ENCODE measurements at regions not wholly inside any gene's neighbourhood (a gene's known extent, or its start where the extent isn't known, plus 50 kb on each side); places are given as distances from the start of the nearest gene placed in this dataset.
A peak's percentile ranks its signal among the peaks of the same experiment; 100 is the strongest.

- no peak overlapping the region for H3K4me3 ChIP-seq (ENCODE audit: low read length in 2 of 2)
- H3K36me3 ChIP-seq (ENCODE audit: control insufficient read depth in 2 of 2, insufficient read depth in 2 of 2, low read length in 2 of 2), result no peaks in the 10 kb centered on the region
- no peaks in the 10 kb centered on the region for H3K4me1 ChIP-seq (ENCODE audit: control insufficient read depth in 2 of 2, insufficient read depth in 2 of 2, low read length in 2 of 2)
- no peak overlapping the region for H3K9ac ChIP-seq (ENCODE audit: low read depth in 1 of 2, low read length in 2 of 2)
- no peaks in the 10 kb centered on the region for H3K9me3 ChIP-seq (ENCODE audit: control insufficient read depth in 2 of 2, low read length in 2 of 2)
- no peak overlapping the region for H3K27ac ChIP-seq (ENCODE audit: low read depth in 2 of 2, low read length in 2 of 2)
- H3K27me3 ChIP-seq (ENCODE audit: control insufficient read depth in 2 of 2, insufficient read depth in 2 of 2, low read length in 2 of 2), result no peaks in the 10 kb centered on the region
Observed at GRCh38 chr18:27602092-27602491, 417.0 kb upstream of the CHST9 start.

- no peak overlapping the region for H3K9ac ChIP-seq (ENCODE audit: low read depth in 1 of 2, low read length in 2 of 2)
- H3K36me3 ChIP-seq (ENCODE audit: control insufficient read depth in 2 of 2, insufficient read depth in 2 of 2, low read length in 2 of 2), result no peaks in the 10 kb centered on the region
- H3K9me3 ChIP-seq (ENCODE audit: control insufficient read depth in 2 of 2, low read length in 2 of 2), result no peaks in the 10 kb centered on the region
- no peak overlapping the region for H3K4me3 ChIP-seq (ENCODE audit: low read length in 2 of 2)
- no peaks in the 10 kb centered on the region for H3K27me3 ChIP-seq (ENCODE audit: control insufficient read depth in 2 of 2, insufficient read depth in 2 of 2, low read length in 2 of 2)
- H3K27ac ChIP-seq (ENCODE audit: low read depth in 2 of 2, low read length in 2 of 2), result no peak overlapping the region
- H3K4me1 ChIP-seq (ENCODE audit: control insufficient read depth in 2 of 2, insufficient read depth in 2 of 2, low read length in 2 of 2), result no peaks in the 10 kb centered on the region
Observed at GRCh38 chr18:27600245-27600644, 415.1 kb upstream of the CHST9 start.

- no peaks in the 10 kb centered on the region for H3K9me3 ChIP-seq (ENCODE audit: control insufficient read depth in 2 of 2, low read length in 2 of 2)
- no peaks in the 10 kb centered on the region for H3K27me3 ChIP-seq (ENCODE audit: control insufficient read depth in 2 of 2, insufficient read depth in 2 of 2, low read length in 2 of 2)
- no peak overlapping the region for H3K27ac ChIP-seq (ENCODE audit: low read depth in 2 of 2, low read length in 2 of 2)
- H3K9ac ChIP-seq (ENCODE audit: low read depth in 1 of 2, low read length in 2 of 2), result no peak overlapping the region
- no peaks in the 10 kb centered on the region for H3K4me1 ChIP-seq (ENCODE audit: control insufficient read depth in 2 of 2, insufficient read depth in 2 of 2, low read length in 2 of 2)
- H3K4me3 ChIP-seq (ENCODE audit: low read length in 2 of 2), result no peak overlapping the region
- no peaks in the 10 kb centered on the region for H3K36me3 ChIP-seq (ENCODE audit: control insufficient read depth in 2 of 2, insufficient read depth in 2 of 2, low read length in 2 of 2)
Observed at GRCh38 chr18:27599202-27599829, 414.2 kb upstream of the CHST9 start.

- Histone ChIP-seq H3K27me3 (ENCODE audit: control insufficient read depth in 2 of 2, insufficient read depth in 2 of 2, low read length in 2 of 2) (no peaks in the 10 kb centered on the region), H3K4me1 (ENCODE audit: control insufficient read depth in 2 of 2, insufficient read depth in 2 of 2, low read length in 2 of 2) (no peaks in the 10 kb centered on the region), H3K9ac (ENCODE audit: low read depth in 1 of 2, low read length in 2 of 2) (no peak overlapping the region), H3K27ac (ENCODE audit: low read depth in 2 of 2, low read length in 2 of 2) (no peak overlapping the region), H3K4me3 (ENCODE audit: low read length in 2 of 2) (no peak overlapping the region), H3K9me3 (ENCODE audit: control insufficient read depth in 2 of 2, low read length in 2 of 2) (no peaks in the 10 kb centered on the region), H3K36me3 (ENCODE audit: control insufficient read depth in 2 of 2, insufficient read depth in 2 of 2, low read length in 2 of 2) (no peaks in the 10 kb centered on the region)
Observed at GRCh38 chr18:27595113-27595838, 410.2 kb upstream of the CHST9 start.

- Histone ChIP-seq H3K9me3 (ENCODE audit: control insufficient read depth in 2 of 2, low read length in 2 of 2) (peaks cover 0 to 3% of the 10 kb centered on the region in 2 donors), H3K27me3 (ENCODE audit: control insufficient read depth in 2 of 2, insufficient read depth in 2 of 2, low read length in 2 of 2) (no peaks in the 10 kb centered on the region), H3K9ac (ENCODE audit: low read depth in 1 of 2, low read length in 2 of 2) (no peak overlapping the region), H3K36me3 (ENCODE audit: control insufficient read depth in 2 of 2, insufficient read depth in 2 of 2, low read length in 2 of 2) (no peaks in the 10 kb centered on the region), H3K4me3 (ENCODE audit: low read length in 2 of 2) (peak overlapping the region in 1 of 2 donors; percentile 22), H3K4me1 (ENCODE audit: control insufficient read depth in 2 of 2, insufficient read depth in 2 of 2, low read length in 2 of 2) (peaks cover 2 to 4% of the 10 kb centered on the region in 2 donors), H3K27ac (ENCODE audit: low read depth in 2 of 2, low read length in 2 of 2) (no peak overlapping the region)
Observed at GRCh38 chr18:27585602-27586173, 400.6 kb upstream of the CHST9 start.

GRCh38 chr18:27583466-27583865 is 398.4 kb upstream of the CHST9 start:
- peaks cover 0 to 3% of the 10 kb centered on the region in 2 donors for H3K9me3 ChIP-seq (ENCODE audit: control insufficient read depth in 2 of 2, low read length in 2 of 2)
- no peaks in the 10 kb centered on the region for H3K36me3 ChIP-seq (ENCODE audit: control insufficient read depth in 2 of 2, insufficient read depth in 2 of 2, low read length in 2 of 2)
- no peaks in the 10 kb centered on the region for H3K27me3 ChIP-seq (ENCODE audit: control insufficient read depth in 2 of 2, insufficient read depth in 2 of 2, low read length in 2 of 2)
- peaks cover 2 to 4% of the 10 kb centered on the region in 2 donors for H3K4me1 ChIP-seq (ENCODE audit: control insufficient read depth in 2 of 2, insufficient read depth in 2 of 2, low read length in 2 of 2)
- no peak overlapping the region for H3K27ac ChIP-seq (ENCODE audit: low read depth in 2 of 2, low read length in 2 of 2)
- H3K9ac ChIP-seq (ENCODE audit: low read depth in 1 of 2, low read length in 2 of 2), result no peak overlapping the region
- no peak overlapping the region for H3K4me3 ChIP-seq (ENCODE audit: low read length in 2 of 2)

- H3K9ac ChIP-seq (ENCODE audit: low read depth in 1 of 2, low read length in 2 of 2), result no peak overlapping the region
- peaks cover 2 to 4% of the 10 kb centered on the region in 2 donors for H3K4me1 ChIP-seq (ENCODE audit: control insufficient read depth in 2 of 2, insufficient read depth in 2 of 2, low read length in 2 of 2)
- H3K4me3 ChIP-seq (ENCODE audit: low read length in 2 of 2), result no peak overlapping the region
- no peaks in the 10 kb centered on the region for H3K36me3 ChIP-seq (ENCODE audit: control insufficient read depth in 2 of 2, insufficient read depth in 2 of 2, low read length in 2 of 2)
- no peaks in the 10 kb centered on the region for H3K27me3 ChIP-seq (ENCODE audit: control insufficient read depth in 2 of 2, insufficient read depth in 2 of 2, low read length in 2 of 2)
- no peak overlapping the region for H3K27ac ChIP-seq (ENCODE audit: low read depth in 2 of 2, low read length in 2 of 2)
- H3K9me3 ChIP-seq (ENCODE audit: control insufficient read depth in 2 of 2, low read length in 2 of 2), result peaks cover 0 to 3% of the 10 kb centered on the region in 2 donors
Observed at GRCh38 chr18:27582760-27583412, 397.8 kb upstream of the CHST9 start.

GRCh38 chr18:27581296-27581904 is 396.3 kb upstream of the CHST9 start:
- Histone ChIP-seq H3K9ac (ENCODE audit: low read depth in 1 of 2, low read length in 2 of 2) (no peak overlapping the region), H3K36me3 (ENCODE audit: control insufficient read depth in 2 of 2, insufficient read depth in 2 of 2, low read length in 2 of 2) (no peaks in the 10 kb centered on the region), H3K9me3 (ENCODE audit: control insufficient read depth in 2 of 2, low read length in 2 of 2) (peaks cover 0 to 3% of the 10 kb centered on the region in 2 donors), H3K27ac (ENCODE audit: low read depth in 2 of 2, low read length in 2 of 2) (no peak overlapping the region), H3K4me1 (ENCODE audit: control insufficient read depth in 2 of 2, insufficient read depth in 2 of 2, low read length in 2 of 2) (peaks cover 2 to 4% of the 10 kb centered on the region in 2 donors), H3K27me3 (ENCODE audit: control insufficient read depth in 2 of 2, insufficient read depth in 2 of 2, low read length in 2 of 2) (no peaks in the 10 kb centered on the region), H3K4me3 (ENCODE audit: low read length in 2 of 2) (no peak overlapping the region)

- H3K36me3 ChIP-seq (ENCODE audit: control insufficient read depth in 2 of 2, insufficient read depth in 2 of 2, low read length in 2 of 2), result no peaks in the 10 kb centered on the region
- peaks cover 0 to 3% of the 10 kb centered on the region in 2 donors for H3K9me3 ChIP-seq (ENCODE audit: control insufficient read depth in 2 of 2, low read length in 2 of 2)
- no peak overlapping the region for H3K4me3 ChIP-seq (ENCODE audit: low read length in 2 of 2)
- H3K27me3 ChIP-seq (ENCODE audit: control insufficient read depth in 2 of 2, insufficient read depth in 2 of 2, low read length in 2 of 2), result no peaks in the 10 kb centered on the region
- no peak overlapping the region for H3K9ac ChIP-seq (ENCODE audit: low read depth in 1 of 2, low read length in 2 of 2)
- no peak overlapping the region for H3K27ac ChIP-seq (ENCODE audit: low read depth in 2 of 2, low read length in 2 of 2)
- H3K4me1 ChIP-seq (ENCODE audit: control insufficient read depth in 2 of 2, insufficient read depth in 2 of 2, low read length in 2 of 2), result no peaks in the 10 kb centered on the region
Observed at GRCh38 chr18:27579364-27579763, 394.3 kb upstream of the CHST9 start.

GRCh38 chr18:27577752-27578151 is 392.6 kb upstream of the CHST9 start:
- Histone ChIP-seq H3K4me1 (ENCODE audit: control insufficient read depth in 2 of 2, insufficient read depth in 2 of 2, low read length in 2 of 2) (no peaks in the 10 kb centered on the region), H3K27me3 (ENCODE audit: control insufficient read depth in 2 of 2, insufficient read depth in 2 of 2, low read length in 2 of 2) (no peaks in the 10 kb centered on the region), H3K27ac (ENCODE audit: low read depth in 2 of 2, low read length in 2 of 2) (no peak overlapping the region), H3K36me3 (ENCODE audit: control insufficient read depth in 2 of 2, insufficient read depth in 2 of 2, low read length in 2 of 2) (no peaks in the 10 kb centered on the region), H3K9me3 (ENCODE audit: control insufficient read depth in 2 of 2, low read length in 2 of 2) (peaks cover 0 to 3% of the 10 kb centered on the region in 2 donors), H3K4me3 (ENCODE audit: low read length in 2 of 2) (no peak overlapping the region), H3K9ac (ENCODE audit: low read depth in 1 of 2, low read length in 2 of 2) (no peak overlapping the region)

Measured in mucosa of rectum (tissue), 2 donors.